ENCODE measurements at regions not wholly inside any gene's neighbourhood (a gene's known extent, or its start where the extent isn't known, plus 50 kb on each side); places are given as distances from the start of the nearest gene placed in this dataset.
A peak's percentile ranks its signal among the peaks of the same experiment; 100 is the strongest.

- H3K27me3 ChIP-seq: no peaks in the 10 kb centered on the region
- H3K36me3 ChIP-seq: no peaks in the 10 kb centered on the region
- no peaks in the 10 kb centered on the region for H3K9me3 ChIP-seq
- TF ChIP-seq POLR2A (IDR thresholded peaks at IDR 0.05): no peak
- no peak for TF ChIP-seq CTCF (IDR thresholded peaks at IDR 0.05)
- H3K27ac ChIP-seq: peak overlapping the region in 1 of 4 donors; percentile 5
- no peak for DNase-seq
- H3K4me3 ChIP-seq: no peak overlapping the region
- no peaks in the 10 kb centered on the region for H3K4me1 ChIP-seq
Observed at GRCh38 chr22:27115410-27115809, 458.0 kb downstream of the MIAT start.

GRCh38 chr22:27115816-27116256 is 458.4 kb downstream of the MIAT start:
- Histone ChIP-seq H3K36me3 (no peaks in the 10 kb centered on the region), H3K4me3 (no peak overlapping the region), H3K27ac (peak overlapping the region in 1 of 4 donors; percentile 9), H3K27me3 (no peaks in the 10 kb centered on the region), H3K9me3 (no peaks in the 10 kb centered on the region), H3K4me1 (no peaks in the 10 kb centered on the region)
- TF ChIP-seq CTCF (IDR thresholded peaks at IDR 0.05) (no peak), POLR2A (IDR thresholded peaks at IDR 0.05) (no peak)
- DNase-seq: no peak

GRCh38 chr22:27116312-27117086 is 459.1 kb downstream of the MIAT start:
- Histone ChIP-seq H3K4me1 (no peaks in the 10 kb centered on the region), H3K9me3 (no peaks in the 10 kb centered on the region), H3K27me3 (no peaks in the 10 kb centered on the region), H3K4me3 (no peak overlapping the region), H3K27ac (peak overlapping the region in 1 of 4 donors; percentile 9), H3K36me3 (no peaks in the 10 kb centered on the region)
- DNase-seq: no peak
- TF ChIP-seq POLR2A (IDR thresholded peaks at IDR 0.05) (no peak), CTCF (IDR thresholded peaks at IDR 0.05) (no peak)

GRCh38 chr22:27120036-27120435 is 462.6 kb downstream of the MIAT start:
- H3K4me3 ChIP-seq: no peak overlapping the region
- no peaks in the 10 kb centered on the region for H3K36me3 ChIP-seq
- no peaks in the 10 kb centered on the region for H3K4me1 ChIP-seq
- no peaks in the 10 kb centered on the region for H3K27me3 ChIP-seq
- H3K27ac ChIP-seq: no peak overlapping the region
- DNase-seq: no peak
- H3K9me3 ChIP-seq: no peaks in the 10 kb centered on the region
- no peak for TF ChIP-seq CTCF (IDR thresholded peaks at IDR 0.05)
- no peak for TF ChIP-seq POLR2A (IDR thresholded peaks at IDR 0.05)

- H3K27ac ChIP-seq: no peak overlapping the region
- no peaks in the 10 kb centered on the region for H3K27me3 ChIP-seq
- H3K36me3 ChIP-seq: no peaks in the 10 kb centered on the region
- H3K4me1 ChIP-seq: no peaks in the 10 kb centered on the region
- no peaks in the 10 kb centered on the region for H3K9me3 ChIP-seq
- H3K4me3 ChIP-seq: no peak overlapping the region
- TF ChIP-seq CTCF (IDR thresholded peaks at IDR 0.05) (no peak), POLR2A (IDR thresholded peaks at IDR 0.05) (no peak)
- no peak for DNase-seq
Observed at GRCh38 chr22:27122574-27122973, 465.2 kb downstream of the MIAT start.

Data from Peyer's patch (tissue), 4 donors.